GM11168 (cell line): ENCODE measurements at regions not wholly inside any gene's neighbourhood (a gene's known extent, or its start where the extent isn't known, plus 50 kb on each side); places are given as distances from the start of the nearest gene placed in this dataset.

Experiments used
- in situ Hi-C: fragments of 300-500 bp; cut with MboI; formaldehyde crosslinking; loops from one replicate; pipeline ENCODE4 v1.12.0; 2022; ENCODE audit warnings: low sequenced_read_pairs; ENCODE audit not compliant: unreplicated experiment

DNA sequence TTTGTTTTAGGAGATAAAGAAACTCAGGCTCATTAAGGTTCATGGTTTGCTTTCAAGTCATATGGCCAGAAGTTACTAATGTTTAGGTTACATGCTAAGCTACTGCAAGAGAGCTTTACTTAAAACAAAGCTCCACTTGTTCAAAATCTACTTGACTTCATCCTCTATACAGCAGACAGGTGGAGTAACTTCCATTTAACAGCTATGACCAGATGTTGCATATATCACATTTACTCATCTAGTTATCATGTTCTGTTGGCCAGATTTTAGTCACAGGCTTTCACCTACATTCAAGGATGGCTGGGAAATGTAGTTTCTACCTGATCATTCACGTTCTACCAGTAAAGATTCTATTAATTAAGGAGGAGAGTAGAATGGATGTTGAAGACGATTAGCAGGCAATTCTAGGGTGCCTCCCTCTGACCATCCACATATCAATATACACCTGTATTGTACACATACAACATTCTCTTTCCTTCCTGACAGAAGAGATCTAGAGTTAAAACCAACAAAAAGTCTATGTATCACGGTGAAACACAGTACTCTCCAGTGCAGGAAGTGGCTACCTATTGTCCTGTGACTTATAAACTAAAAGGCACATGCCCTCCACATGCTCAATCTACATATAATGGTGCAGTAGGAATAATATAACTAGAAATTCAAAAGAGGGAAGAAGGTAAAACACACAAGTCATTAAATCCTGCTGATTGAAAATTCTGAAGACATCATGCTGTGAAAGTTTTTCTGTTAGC is 488.0 kb downstream of the MDFIC start:
- in situ Hi-C loops: no loop called here

DNA sequence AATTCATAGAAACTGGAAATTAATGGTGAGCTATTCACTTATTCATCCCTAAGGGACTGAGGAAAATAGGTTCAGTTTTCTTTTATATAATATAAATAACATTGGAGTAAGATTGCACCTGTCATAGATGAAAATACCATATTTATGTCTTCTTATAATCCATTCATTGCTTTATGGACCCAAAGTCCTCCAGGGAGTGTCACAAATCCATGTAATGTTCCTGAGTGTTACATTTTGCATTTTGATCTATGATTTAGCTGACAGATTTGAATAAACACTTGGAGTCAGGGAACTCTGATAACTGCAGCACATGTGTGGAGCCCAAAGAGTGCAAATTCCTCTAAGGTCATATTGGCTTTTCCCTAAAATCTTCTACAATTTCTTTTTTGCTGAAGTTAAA is 484.3 kb downstream of the MDFIC start:
- in situ Hi-C loops: no loop called here

DNA sequence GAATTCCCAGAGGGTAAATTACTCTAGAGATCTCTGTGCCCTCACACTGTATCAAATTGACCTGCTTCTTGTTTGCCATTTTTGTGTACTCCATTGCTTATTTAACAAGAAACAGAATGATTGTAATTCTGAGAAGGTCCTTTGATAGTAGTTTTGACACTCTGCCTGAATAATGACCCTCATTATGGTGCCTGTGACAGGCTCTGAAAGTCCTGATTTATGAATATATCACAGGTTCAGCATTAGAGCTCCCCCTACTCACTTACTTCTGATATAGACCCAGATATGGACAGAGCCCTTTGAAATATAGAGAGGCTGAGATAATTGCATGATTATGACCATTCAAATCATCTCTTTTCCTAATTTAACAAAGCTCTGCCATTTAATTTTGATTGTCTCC is 465.2 kb downstream of the MDFIC start:
- in situ Hi-C loops: no loop called here

DNA sequence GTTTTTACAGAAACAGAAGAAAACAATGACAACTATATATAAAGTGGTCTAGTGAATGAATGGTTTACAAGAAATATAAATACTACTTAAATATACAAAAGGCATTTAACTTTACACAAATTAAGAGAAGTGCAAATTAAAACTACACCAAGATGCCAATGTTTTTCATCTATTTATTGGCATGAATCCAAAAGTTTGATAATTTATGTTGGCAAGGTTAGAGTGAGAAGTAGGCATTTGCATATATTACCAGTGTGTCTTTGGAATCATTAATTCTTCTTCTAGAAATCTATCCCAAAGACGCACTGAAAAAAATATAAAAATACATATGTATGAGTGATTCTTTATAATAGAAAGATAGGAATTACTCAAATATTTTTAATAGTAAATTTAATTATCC is 457.4 kb downstream of the MDFIC start:
- in situ Hi-C loops: no loop called here

DNA sequence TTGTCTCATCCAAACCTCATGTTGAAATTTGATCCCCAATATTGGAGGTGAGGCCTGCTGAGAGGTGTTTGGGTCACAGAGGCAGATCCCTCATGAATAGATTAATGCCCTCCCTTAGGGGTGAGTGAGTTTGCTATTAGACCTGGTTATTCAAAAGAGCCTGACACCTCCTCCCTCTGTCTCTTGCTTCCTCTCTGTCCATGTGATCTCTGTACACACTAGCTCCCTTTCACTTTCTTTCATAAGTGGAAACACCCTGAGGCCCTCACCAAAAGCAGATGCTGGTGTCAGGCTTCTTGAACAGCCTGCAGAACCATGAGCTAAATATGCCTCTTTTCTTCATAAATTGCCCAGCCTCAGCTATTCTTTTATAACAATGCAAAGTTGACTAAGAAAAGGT is 447.1 kb downstream of the MDFIC start:
- in situ Hi-C loops: no loop called here

DNA sequence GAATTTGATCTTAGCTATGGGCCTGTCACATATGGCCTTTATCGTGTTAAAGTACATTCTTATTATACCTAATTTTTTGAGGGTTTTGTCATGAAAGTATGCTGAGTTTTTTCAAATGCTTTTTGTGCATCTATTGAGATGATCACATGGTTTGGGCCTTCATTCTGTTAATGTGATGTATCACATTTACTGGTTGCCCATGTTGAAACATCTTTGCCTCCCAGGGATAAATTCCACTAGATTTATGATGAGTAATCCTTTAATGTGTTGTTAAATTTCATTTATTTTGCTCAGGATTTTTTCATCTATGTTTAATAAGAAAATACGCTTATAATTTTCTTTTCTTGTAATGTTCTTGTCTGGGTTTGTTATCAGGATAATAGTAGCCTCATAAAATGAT is 442.0 kb downstream of the MDFIC start:
- in situ Hi-C loops: no loop called here

DNA sequence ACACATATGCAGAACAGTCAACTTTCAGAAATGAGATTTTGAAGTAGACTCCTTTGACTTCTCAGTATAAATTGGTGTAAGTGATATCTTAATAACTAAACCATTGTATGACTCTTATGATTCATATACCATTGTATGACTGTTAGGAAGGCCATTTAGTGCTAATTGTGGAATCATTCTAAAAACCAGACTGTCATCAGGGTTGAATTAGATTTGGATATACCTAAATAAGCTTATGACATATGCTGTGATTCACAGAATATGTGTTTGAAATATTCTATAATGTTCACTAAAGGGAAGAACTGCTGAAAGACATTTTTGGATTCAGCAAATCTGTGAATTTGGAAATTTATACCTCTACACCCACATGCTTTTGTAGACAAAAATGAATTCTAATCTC is 438.1 kb downstream of the MDFIC start:
- in situ Hi-C loops: no loop called here

DNA sequence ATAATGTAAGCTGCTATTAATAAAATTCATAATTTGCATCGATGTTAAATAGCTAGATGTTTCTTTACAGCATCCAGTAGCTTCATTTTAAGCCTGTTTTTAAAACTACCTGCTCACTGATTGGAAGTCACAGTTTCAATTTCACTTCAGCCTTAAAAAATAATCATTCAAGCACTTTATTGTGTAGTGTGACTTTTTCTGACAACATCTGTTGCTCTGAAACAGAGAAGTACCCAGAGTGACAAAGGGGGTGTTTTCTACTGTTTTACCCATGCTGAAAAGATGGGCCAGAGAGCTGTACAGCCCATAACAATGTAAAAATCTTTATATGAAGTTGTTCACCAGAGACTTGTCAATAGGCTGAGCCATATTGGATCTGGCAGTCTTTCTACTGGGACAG is 437.2 kb downstream of the MDFIC start:
- in situ Hi-C loops: no loop called here

DNA sequence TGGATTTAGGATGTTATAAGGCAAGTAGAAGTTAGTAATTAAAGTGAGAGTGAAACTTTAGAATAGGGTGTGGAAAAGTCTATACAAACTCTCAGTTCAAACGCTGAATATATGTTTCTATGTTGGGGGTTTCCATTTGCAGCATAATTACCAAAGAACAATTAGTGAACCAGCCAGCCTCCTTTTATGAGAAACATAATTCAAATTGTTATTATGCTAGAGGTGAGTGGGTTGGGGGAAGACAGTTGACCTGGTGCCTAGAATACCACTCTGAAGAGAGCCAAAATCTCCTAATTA is 435.8 kb downstream of the MDFIC start:
- in situ Hi-C loops: no loop called here

DNA sequence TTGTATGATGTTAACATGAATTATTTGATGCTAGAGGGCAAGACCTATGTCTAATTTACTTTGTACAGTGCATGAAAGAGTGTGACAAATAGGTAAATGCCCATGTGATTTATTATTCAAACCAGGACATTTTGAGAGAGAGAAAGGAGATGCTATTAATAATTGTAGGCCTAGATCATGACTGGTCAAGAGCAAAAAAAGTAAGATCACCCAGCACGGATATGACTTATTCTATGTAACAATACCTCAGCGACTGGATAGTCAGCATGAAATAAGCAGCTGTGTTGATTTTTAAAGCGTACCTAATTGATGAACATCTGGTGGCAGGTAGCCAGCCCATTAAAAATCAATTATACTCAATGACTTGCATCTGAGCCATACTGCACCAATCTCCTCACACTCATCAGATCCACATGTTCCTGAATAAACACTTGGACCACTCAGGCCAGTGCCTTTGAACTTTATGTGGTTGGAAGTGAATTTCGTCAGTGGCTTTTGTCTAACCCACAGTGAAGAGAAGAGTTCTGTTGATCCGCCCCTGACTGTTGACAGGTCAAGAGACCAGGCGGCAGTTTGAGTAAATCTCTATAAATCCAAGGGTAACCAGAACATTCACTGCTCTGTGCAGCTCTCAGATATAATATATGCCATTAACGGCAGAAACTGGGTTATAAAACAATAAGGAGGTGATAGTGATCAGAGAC is 435.3 kb downstream of the MDFIC start:
- in situ Hi-C loops: no loop called here

DNA sequence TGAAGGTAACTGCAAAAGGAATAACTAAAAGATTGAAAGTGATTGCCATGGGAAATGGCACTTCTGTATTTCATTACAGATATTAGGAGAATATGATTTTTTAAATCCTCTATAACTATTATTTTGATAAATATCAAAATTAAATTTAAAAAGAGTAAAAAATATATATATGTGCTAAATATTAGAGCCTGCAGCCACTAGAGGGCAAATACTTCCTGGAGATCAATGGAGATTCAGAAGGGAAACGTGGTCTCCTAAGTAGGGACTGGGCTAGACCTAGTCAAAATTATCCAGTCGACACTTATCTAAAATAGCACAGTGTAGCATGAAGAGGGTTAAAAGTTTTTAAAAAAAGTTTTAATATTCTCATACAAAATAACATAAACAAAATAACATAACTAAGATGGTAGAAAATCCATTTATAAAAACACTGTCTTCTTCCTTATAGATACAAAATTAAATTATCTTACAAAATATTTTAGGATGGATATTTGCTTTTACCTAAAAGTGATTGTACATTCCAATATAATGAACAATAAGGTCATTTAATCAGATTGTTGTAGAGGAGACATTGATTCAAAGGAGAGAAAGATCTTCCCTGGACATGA is 434.3 kb downstream of the MDFIC start:
- in situ Hi-C loops: no loop called here

DNA sequence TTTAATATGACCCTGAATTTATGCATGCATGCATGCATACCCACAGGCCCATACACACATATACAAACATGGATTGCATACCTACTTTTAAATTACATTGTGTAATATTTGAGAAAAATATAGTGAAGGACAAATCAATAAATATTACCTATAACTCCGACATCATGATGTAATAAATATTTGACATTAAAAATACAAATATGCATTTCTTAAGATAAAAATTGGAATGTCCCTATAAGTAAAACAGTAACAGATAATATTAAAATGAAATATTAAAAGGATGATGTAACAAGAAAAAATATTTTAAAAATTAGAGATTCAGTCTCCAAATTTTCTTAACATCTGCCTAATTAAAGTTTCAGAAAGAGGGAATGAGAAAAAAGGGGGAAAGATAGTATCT is 433.0 kb downstream of the MDFIC start:
- in situ Hi-C loops: no loop called here

DNA sequence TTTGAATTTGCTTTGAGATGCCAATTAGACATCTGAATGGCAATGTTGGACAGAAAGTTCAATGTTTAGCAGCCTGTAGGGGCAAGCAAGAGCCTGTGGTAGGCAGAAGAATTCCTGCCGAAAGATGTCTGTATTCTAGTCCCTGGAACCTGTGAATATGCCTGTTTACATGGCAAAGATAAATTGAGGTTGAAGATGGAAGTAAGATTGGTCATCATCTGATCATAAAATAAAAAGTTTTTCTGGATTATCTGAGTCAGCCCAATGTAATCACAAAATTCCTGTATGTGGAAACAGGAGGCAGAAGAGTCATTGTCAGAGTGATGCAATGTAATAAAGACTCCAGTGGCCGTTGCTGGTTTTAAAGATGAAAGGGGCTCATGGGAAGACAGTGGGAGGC is 430.5 kb downstream of the MDFIC start:
- in situ Hi-C loops: no loop called here

DNA sequence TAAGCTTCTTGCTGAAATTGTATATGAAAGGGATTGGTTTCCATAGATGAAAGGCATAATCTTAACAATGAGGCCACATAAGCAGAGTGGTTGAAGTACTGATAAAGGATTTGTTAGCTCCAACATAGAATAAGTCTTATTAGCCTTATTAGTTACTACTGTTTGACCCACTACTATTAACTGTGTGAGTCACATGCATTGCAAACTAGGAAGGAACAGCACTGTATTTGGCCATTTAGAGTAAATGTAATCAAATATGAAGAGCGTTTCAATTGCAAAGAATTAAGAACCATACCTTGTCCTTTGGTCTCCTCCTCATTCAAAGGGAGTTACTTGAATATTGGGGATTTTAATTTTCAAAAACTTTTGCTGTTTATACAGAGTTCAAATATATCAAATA is 428.9 kb downstream of the MDFIC start:
- in situ Hi-C loops: no loop called here

DNA sequence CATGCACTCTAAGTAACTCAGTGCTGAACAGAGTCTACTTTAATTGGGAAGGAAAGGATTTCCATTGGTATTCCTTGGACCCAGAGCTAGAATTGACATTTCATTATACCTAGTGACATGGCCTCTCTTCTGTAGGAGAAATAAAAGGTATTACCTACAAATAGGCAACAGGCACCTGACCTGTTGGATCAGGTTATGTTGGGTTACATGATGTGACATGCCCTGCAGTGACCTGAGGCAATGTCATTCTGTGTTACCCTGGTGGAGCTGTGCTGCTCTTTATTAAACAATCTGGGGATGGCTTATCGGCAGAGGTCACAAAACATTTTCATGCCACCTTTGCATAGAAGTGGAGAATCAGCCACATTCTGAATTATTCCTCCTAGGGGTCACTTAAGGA is 427.7 kb downstream of the MDFIC start:
- in situ Hi-C loops: no loop called here

DNA sequence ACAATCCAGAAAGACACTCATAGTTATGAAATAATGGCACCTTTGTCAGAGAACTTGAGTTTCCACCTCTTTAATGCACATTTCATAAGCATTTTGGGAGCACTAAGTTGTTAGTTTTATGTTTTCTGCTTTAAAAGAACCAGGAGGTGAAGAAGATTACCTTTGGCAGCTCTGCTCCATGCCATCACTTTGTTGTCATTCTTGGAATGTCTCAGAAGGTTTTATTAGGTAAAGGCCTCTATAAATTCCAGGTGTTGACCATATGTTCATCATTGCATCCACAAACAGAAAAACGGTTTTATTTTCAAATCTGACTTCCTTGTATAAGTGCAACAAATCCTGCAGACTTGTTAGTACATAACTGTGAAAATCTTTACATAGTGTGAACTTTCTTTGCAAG is 424.8 kb downstream of the MDFIC start:
- in situ Hi-C loops: no loop called here

DNA sequence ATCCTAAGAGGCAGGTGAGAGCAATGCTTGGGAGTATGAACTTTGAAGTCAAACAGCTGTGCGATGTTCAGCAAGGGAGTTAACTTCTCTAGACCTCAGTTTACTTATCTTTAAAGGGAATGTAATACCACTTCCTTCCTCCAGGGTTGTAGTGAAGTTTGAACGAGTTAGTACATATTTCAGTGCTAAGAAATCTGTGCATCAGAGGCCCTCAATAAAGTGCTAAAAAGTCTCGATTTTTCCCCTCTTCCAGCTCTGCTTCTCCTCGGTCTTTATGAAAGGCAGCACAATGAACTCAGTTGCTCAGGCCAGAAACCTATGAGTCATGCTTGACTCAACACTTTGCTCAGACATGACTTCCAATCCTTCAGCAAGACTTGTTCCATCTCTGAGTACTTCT is 418.9 kb downstream of the MDFIC start:
- in situ Hi-C loops: no loop called here

DNA sequence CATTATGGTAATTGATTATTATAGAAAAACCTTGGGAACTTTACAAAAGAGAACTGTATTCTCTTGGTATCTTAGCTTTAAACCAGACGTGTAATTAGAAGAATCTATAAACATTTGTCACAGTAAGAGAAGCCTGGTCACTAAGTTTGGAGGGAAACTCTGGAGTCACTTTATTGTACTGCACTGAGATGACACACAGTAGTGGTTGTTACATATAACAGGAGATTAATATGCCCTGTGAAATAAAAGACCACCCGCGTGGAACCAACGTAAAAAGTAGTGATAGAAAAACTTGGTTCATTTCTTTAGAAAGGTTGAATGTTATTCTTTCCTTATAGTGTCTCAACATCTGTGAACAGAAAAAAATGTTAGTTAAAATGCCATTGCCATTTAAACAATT is 416.1 kb downstream of the MDFIC start:
- in situ Hi-C loops: no loop called here

DNA sequence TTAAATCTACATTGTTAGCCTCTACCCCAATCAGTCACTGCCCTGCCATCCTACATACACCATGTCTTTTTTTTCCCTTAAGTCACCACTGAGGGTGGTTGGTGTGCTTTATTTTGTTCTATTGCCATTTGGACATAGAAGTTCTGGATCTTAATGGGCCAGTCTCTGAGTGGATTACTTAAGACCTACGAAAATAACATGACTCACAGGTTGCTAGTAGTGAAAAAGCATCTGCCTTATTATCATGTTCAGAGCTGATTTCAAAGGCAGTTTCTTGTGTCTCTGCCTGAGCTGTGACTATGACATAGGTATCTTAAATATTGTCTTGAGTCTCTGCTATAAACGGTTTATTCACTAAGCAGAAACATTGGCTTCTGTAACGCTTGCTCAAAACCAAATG is 410.8 kb downstream of the MDFIC start:
- in situ Hi-C loops: no loop called here

DNA sequence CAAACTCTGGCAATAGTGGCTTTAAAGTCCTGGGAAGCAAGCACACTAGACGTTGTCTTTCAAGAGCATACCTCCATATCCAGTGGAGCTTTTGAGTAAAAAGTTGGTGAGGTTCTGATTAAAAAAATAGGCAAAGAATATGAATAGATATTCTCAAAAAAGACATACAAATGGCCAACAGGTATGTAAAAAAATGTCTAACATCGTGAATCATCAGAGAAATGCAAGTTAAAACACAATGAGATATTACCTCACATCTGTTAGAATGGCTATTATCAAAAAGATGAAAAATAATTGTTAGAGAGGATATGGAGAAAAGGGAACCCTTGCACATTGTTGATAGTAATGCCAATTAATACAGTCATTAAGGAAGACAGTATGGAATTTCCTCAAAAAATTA is 407.1 kb downstream of the MDFIC start:
- in situ Hi-C loops: no loop called here

DNA sequence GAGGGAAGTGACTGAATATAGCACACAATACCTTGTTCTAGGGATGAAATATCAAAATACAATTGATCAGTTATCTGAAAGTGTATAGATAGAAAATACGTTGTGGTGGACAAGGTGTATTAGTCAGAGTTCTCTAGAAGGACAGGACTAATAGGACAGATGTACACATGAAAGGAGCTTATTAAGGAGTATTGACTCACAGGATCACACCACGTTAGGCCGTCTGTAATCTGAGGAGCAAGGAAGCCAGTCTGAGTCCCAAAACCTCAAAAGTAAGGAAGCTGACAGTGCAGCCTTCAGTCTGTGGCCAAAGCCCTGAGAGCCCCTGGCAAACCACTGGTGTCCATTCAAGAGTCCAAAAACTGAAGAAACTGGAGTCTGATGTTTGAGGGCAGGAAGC is 406.1 kb downstream of the MDFIC start:
- in situ Hi-C loops: no loop called here

DNA sequence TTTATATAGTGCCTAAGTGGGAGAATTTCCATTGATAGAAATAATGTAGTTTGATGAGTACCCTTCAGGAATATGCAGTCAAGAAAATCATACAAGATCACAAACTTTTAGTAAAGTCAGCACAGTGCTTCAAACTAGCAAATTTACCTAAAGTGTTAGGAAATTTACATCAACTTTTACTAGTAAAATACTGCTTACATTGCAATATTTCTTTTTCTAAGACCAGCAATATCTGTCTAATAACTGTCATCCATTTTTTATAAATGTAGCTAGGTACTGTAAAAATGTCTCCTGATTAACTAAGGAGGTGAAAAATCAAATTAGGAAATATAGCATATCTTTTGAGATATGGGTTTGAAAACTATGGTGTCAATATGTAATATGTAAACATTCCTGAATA is 405.4 kb downstream of the MDFIC start:
- in situ Hi-C loops: no loop called here
